HG02970 (cell line): ENCODE measurements at regions not wholly inside any gene's neighbourhood (a gene's known extent, or its start where the extent isn't known, plus 50 kb on each side); places are given as distances from the start of the nearest gene placed in this dataset.

Source experiments
- ATAC-seq: cut with Tn5 transposase; IDR thresholded peaks from one replicate; pipeline ENCODE4 v1.9.1; 2021; ENCODE audit warnings: mild to moderate bottlenecking, moderate library complexity, moderate number of reproducible peaks; ENCODE audit not compliant: unreplicated experiment, low FRiP score

GRCh38 chr17:63362115-63362514, 84.0 kb downstream of the CYB561 start:
- no peak for ATAC-seq

DNA sequence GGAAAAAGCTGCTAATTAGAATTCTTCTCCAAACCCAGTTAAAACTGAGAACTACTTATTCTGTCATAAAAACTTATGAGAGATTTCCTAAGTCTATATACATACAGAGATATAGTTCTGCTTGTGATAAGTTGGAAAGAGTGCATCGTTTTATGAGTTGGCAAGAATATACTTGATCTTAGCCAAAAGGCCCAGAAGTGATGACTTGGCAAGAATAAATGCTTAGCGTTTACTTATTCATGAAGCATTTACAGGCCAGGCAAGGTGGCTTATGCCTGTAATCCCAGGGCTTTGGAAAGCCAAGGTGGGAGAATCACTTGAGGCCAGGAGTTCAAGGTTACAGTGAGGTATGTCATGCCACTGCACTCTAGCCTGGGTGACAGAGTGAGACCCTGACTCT, 81.7 kb downstream of the CYB561 start:
- no peak for ATAC-seq

GRCh38 chr17:63364944-63365343, 81.2 kb downstream of the CYB561 start:
- no peak for ATAC-seq

DNA sequence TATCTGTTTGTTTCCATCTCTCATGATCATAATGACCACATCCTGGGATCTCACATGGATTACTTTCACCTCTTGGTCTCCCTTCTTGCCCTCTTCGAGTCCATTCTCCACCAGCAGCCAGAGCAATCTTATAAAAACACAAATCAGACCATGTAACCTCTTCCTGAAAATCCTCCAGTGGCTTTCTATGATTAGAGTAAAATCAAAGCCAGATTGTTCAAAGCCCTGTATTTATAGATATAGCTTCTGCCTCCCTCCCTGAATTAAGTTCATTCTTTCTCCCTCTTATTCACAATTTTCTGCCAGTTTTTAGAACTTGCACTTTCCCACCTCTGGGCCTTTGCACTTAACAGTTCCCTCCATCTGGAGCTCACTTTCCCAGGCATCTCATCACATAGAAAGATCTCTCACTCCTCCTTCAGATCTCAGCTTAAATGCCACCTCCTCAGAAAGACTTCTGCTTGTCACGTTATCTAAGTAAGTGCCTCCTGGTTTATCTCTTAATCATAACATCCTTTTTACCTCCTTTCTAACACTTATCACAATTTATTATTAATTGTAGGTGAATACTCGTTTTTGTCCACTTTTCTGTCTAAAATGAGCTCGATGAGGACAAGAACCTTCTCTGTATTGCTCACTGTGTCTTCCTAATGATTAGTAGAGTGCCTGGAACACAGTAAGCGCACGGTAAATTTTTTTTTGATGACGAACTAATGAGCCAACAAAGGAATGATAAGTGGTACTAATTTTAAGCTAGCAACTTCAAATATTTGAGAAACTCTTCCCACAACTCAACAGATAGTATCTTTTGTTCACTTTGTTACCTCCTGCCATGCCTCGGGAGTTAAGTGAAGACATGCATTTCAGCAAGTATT, 80.5 kb downstream of the CYB561 start:
- ATAC-seq, result no peak

DNA sequence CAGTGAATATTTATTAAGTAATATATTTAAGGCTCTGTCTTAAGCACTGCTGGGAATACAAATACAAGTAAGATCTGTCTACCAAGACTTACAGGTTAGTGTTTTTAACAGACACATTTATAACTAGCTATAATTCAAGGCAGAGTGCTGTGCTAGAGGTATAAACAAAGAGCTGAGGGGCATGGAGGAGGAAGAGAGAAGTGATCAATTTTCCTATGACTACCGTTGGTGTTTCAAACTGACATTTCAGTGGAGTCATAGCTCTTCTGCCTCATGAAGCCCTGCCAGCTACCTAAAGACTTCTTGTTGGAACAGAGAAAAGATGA, 79.9 kb downstream of the CYB561 start:
- ATAC-seq, result no peak

DNA sequence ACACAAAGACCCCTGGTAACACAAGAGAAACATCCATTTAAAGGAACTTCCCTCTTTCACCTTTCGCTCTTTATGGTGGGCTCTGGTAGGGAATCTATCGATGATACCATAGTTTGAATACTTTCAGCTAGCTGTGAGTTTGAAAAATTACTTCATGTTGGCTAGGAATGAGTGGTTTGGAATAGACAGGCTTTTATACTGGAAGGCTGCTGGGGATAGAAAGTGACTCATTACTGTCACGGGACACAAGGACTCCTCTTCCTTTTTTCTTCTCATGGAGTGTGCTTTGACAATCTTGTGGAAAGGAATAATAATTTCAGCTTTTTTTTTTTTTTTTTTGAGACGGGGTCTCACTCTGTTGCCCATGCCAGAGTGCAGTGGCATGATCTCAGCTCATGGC, 76.9 kb downstream of the CYB561 start:
- ATAC-seq, result no peak

GRCh38 chr17:63370696-63371095, 75.4 kb downstream of the CYB561 start:
- no peak for ATAC-seq

DNA sequence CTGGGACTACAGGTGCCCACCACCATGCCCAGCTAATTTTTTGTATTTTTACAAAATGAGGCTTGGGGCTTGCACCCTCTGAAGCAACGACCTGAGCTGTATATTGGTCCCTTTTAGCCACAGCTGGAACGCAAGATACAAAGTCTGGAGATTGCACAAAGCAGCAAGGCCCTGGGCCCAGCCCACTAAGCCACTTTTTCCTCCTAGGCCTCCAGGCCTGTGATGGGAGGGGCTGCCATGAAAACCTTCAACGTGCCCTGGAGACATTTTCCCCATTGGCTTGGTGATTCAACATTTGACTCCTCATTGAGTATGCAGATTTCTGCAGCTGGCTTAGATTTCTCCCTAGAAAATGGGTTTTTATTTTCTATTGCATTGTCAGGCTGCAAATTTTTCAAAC, 69.2 kb downstream of the CYB561 start:
- no peak for ATAC-seq

DNA sequence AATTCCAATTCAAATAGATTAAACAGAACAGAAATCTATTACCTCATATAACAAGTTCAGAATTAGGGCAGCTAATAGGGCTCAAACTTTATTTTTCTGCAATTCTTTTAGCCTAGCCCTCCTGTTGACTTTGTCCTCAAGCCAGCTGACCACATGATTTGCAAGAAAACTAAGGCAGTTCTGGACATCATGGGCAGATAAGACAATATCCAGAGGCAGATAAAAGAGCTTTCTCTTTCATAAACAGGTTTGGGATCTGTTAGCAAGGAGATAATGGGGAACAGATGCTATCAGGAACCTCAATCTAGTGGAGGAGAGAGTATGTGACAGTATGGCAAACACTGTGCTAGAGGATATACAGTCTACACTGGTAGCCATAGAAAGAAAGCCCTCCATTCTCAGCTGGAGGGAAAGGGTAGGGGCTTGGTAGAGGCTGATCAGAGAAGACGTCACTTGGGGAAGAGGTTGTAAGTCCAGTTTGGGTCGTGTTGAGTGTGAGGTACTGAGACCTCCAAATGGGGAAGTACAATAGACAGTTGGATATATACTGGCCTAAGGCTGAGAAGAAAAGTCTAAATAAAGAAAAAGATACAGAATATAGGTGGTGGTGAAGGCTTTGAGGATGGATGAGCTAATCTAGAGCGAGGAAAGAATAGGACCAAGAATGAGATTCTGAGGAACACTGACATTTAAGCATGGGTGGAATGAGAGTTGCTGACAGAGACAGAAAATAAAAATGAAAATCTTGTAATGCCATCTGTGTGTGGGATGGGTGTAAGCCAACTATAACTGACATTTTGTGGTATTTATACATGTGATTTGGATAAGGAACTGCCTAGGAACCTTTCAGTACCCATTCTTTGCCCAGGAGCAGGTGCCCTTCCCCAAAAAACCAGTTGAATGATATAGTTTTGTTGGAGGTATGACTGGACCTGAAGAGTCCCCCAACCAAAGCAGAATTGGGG, 67.4 kb downstream of the CYB561 start:
- ATAC-seq, result no peak

GRCh38 chr17:63379636-63380035, 66.5 kb downstream of the CYB561 start:
- no peak for ATAC-seq

GRCh38 chr17:63381101-63381729, 64.9 kb downstream of the CYB561 start:
- no peak for ATAC-seq

DNA sequence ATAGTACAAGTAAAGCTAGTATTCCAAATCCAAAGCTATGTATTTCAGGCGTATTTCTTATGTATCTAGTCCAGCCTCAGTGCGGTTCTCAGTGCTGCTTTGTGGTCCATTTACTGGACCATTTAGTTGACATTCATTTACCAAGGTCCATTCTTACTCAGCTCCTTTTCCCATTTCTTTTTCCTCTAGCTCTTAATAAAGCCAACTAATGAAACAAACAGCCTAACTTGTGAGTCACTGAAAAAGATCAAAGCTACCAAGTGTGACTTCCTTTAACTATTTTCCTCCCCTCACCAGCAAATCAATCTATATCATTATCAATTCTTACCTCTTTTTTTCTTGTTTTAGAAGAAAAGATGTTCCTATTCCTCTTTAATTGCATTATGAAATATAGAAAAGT, 64.0 kb downstream of the CYB561 start:
- no peak for ATAC-seq
